Lower leg skin (tissue), 4 donors: ENCODE measurements at regions not wholly inside any gene's neighbourhood (a gene's known extent, or its start where the extent isn't known, plus 50 kb on each side); places are given as distances from the start of the nearest gene placed in this dataset.

Source experiments
- DNase-seq, 2 donors: peaks; one replicate each; pipeline ENCODE4 v3.0.0-alpha.2; 2019; ENCODE audit warnings: low spot score in 2 of 2
- H3K4me3 ChIP-seq: fragments of 200-600 bp; sonication (generic); 2 replicates; pipeline ENCODE4 v1.5.1; 2017; ENCODE audit warnings: mild to moderate bottlenecking, low read depth; ENCODE audit not compliant: poor library complexity, severe bottlenecking
- POLR2A ChIP-seq, 2 donors: fragments of 450-650 bp; IDR thresholded peaks; one replicate each; pipeline ENCODE4 v1.6.1; 2016 to 2017; ENCODE audit warnings: antibody characterized with exemption in 2 of 2, mild to moderate bottlenecking in 1 of 2, moderate library complexity in 1 of 2
- WGBS, 2 donors: methylation state at CpG; one replicate each; pipeline ENCODE4 v1.1.5; 2018; 5-methylcytosine and 5-hydroxymethylcytosine counted together
- intact Hi-C: fragments of 100-400 bp; cut with DNase I; formaldehyde crosslinking; loops from one replicate; pipeline ENCODE4 v1.15.0; 2023; ENCODE audit warnings: low total_unique reads
- TF ChIP-seq, protein P1 (sequence below), 3 donors: fragments of 450-650 bp; IDR thresholded peaks; one replicate each; pipeline ENCODE4 v1.5.1; 2016; ENCODE audit warnings: antibody characterized with exemption in 3 of 3, mild to moderate bottlenecking in 3 of 3, moderate library complexity in 2 of 3

DNA sequence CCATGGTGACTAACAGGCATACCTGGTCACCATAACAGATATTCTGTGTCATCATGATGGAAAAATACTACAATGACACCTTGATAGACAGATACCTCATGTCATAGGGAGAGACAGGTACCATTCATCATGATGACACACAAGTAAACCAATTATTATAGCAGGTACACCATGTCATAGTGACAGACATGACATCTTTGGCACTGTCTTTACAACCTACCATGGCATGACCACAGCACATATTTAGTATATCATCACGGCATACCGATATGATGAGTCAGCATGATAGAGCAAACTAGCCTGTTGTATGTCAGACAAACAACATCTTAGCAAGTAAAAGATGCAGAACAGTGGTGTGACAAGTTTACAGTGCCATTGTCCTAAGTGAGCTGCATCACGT lies 101.3 kb upstream of the KLHL29 start:
- intact Hi-C loops, result no loop called here
- 58 to 70% methylated on average over 3 of the region's 3 CpGs for WGBS, 2 donors
- no peak overlapping the region for H3K4me3 ChIP-seq
- peak in 1 of 2 donors; percentile 2 for DNase-seq
- no peak for TF ChIP-seq POLR2A (IDR thresholded peaks at IDR 0.05)

DNA sequence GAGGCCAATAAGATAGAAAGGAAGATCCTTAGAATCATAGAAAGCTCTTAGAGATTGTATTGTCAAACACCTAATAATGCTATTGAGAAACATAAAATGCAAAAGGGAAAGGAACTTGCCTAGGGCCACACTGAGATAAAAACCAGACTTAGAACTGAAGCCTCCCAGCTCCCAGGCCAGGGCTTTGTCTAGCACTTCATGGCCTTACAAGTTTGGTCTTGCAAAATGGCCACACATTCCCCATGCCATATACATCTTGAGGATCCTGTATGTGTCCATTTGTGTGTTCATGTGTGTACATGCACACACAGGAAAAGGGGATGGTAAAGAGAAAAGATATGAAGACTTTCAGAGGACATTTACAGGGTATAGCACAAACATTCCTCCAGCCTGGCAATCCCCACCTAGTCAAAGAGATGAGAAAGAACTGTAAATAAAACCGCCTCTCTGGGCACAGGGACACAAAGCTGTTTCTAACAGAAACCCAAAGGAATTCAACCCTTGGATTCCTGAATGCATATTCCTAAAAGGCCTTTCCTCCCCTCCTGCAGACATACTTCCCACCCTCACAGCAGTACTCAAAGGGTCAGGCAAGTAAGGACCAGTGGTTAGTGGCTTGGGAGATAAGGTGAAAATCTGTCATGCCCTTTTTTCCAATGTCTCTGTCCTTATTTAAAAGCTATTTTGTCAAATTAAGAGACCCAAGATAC lies 99.7 kb upstream of the KLHL29 start:
- intact Hi-C loops, result no loop called here
- 83 to 92% methylated on average over 1 of the region's 1 CpG for WGBS, 2 donors
- TF ChIP-seq, protein P1, sequence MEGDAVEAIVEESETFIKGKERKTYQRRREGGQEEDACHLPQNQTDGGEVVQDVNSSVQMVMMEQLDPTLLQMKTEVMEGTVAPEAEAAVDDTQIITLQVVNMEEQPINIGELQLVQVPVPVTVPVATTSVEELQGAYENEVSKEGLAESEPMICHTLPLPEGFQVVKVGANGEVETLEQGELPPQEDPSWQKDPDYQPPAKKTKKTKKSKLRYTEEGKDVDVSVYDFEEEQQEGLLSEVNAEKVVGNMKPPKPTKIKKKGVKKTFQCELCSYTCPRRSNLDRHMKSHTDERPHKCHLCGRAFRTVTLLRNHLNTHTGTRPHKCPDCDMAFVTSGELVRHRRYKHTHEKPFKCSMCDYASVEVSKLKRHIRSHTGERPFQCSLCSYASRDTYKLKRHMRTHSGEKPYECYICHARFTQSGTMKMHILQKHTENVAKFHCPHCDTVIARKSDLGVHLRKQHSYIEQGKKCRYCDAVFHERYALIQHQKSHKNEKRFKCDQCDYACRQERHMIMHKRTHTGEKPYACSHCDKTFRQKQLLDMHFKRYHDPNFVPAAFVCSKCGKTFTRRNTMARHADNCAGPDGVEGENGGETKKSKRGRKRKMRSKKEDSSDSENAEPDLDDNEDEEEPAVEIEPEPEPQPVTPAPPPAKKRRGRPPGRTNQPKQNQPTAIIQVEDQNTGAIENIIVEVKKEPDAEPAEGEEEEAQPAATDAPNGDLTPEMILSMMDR (IDR thresholded peaks at IDR 0.05), result no peak
- no peak for TF ChIP-seq POLR2A (IDR thresholded peaks at IDR 0.05)
- peak in 1 of 2 donors; percentile 10 for DNase-seq
- no peak overlapping the region for H3K4me3 ChIP-seq

DNA sequence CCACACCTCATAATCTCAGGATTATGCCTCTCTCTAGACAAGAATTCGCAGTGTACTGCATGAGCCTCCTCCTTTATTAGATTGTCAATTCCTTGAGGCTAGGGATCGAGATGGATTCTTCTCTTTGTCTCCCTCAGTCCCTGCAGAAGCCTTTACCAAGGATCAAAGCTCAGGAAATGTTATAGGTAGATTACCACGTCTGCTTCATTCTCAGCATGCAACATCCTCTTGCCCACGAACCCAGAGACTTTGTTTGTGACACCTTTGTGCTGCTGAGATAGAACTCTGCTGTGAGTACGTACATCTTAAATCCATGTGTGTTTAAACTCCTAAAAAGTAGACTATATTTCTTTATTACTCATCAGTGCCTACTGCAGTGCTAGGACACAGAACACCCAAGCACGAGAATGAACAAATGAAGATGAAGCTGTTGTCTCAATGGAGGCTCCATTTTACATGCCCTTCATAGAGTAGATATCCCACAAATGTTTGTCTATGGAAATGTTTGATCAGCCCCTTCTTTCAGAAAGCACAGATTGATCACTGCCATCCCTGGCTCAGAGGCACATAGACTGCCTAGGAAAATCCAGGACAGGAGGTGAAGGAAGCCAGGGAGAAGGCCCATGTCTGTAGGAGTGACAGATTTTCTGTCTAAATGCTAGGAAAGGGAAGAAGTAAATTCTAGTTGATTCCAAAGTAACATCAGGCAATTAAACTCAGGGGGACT lies 98.8 kb upstream of the KLHL29 start:
- WGBS, 2 donors, result 78 to 89% methylated on average over 6 of the region's 6 CpGs
- TF ChIP-seq, protein P1 (IDR thresholded peaks at IDR 0.05), result no peak
- no peak for TF ChIP-seq POLR2A (IDR thresholded peaks at IDR 0.05)
- no peak overlapping the region for H3K4me3 ChIP-seq
- intact Hi-C loops, result no loop called here
- peak in 1 of 2 donors; percentile 21 for DNase-seq

DNA sequence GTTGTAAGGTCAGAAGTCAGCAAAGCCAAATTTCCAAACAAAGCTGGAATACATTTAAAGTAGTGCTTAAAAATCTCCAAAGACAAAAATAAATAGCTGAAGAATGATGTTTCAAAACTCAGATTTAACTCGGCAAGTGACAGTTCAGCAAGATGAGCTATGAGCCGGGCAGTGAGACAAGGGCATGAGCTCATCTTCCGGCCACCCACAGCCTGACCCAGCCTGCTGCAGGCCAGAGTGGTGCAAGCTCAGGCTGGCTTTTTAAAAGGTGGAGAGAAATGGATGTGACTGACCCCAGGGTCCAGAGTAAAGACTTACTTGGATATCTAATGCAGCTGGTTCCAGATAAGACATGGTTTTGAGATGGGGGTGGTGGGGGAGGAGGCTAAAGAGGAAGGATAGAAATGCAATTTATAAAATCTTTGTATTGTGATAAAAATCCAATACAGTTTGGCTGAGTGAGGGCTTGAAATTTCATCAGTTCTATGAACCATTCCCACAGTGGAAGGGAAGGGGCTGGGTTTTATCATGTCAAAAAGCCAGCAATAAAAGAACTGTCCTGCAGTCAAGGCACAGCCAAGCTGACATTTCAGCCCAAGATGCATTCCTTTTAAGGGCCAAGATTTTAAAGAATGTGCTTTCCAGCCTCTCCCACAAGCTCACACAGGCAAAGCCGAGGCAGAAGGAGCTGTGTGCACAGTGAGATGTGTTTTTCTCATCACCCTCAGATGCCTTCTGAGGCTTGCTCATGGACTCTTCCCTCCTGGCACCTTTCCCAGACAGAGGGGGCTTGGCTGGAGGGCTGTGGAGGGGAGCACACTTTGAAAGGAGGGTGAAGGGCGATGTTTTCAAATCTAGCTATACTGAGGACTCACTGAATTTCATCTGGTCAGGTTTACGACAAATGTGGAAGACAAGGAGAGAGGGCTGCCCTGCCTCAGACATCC lies 97.9 kb upstream of the KLHL29 start:
- intact Hi-C loops, result no loop called here
- WGBS, 2 donors, result 39 to 41% methylated on average over 6 of the region's 6 CpGs
- DNase-seq, result peak; percentile 38 to 89
- no peak overlapping the region for H3K4me3 ChIP-seq
- TF ChIP-seq, protein P1 (IDR thresholded peaks at IDR 0.05), result no peak
- no peak for TF ChIP-seq POLR2A (IDR thresholded peaks at IDR 0.05)

DNA sequence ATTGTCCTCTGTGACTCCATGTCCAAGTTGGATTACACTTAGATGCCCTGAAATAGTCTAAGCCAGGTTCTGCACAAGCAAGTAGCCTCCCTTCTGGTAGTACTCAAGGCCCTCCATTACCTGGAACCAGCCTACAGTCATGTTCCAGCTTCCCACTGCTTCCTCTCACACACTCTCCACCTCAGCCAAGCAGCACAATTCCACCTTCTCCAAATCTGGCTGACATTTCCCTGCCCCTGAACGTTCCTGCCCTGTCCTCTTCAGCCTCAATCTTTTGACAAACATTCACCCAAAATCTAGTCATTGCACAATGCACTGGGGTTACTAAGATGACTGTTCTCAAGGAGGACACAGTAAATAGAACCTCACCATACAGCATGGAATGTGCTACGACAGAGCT lies 95.3 kb upstream of the KLHL29 start:
- 79 to 88% methylated on average over 2 of the region's 2 CpGs for WGBS, 2 donors

More for the DNA sequence above, 95.3 kb upstream of the KLHL29 start:
- intact Hi-C loops, result no loop called here
- no peak for TF ChIP-seq POLR2A (IDR thresholded peaks at IDR 0.05)
- TF ChIP-seq, protein P1 (IDR thresholded peaks at IDR 0.05), result no peak
- DNase-seq, result peak in 1 of 2 donors; percentile 14
- no peak overlapping the region for H3K4me3 ChIP-seq
